HG03280 (cell line): ENCODE measurements at regions not wholly inside any gene's neighbourhood (a gene's known extent, or its start where the extent isn't known, plus 50 kb on each side); places are given as distances from the start of the nearest gene placed in this dataset.
"Not testable (repeated sequence)": the region's sequence is repeated elsewhere in the genome, so short reads cannot be mapped to it uniquely, and the experiment has no call there.

Source experiments
- ATAC-seq: cut with Tn5 transposase; IDR thresholded peaks from one replicate; pipeline ENCODE4 v1.9.1; 2021; ENCODE audit warnings: mild to moderate bottlenecking, moderate library complexity; ENCODE audit not compliant: unreplicated experiment

DNA sequence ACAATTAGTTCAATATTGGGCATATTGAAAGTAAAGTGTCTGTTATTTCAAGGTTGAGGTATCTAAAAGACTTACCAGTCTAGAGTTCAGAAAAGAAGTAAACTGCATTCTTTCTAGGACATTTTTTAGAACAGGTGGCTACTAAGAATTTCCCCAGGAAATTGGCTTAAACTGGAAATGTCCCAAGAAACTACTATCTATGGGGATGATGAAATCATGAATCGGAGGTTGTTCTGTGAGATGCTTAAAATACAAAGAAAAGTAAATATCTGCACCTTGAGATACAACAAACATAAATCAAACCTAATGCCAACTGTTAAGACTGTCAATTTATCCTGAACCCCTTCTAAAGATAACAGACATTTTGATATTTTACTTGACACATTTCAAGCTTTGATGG lies 226.5 kb upstream of the NREP start:
- ATAC-seq = no peak

DNA sequence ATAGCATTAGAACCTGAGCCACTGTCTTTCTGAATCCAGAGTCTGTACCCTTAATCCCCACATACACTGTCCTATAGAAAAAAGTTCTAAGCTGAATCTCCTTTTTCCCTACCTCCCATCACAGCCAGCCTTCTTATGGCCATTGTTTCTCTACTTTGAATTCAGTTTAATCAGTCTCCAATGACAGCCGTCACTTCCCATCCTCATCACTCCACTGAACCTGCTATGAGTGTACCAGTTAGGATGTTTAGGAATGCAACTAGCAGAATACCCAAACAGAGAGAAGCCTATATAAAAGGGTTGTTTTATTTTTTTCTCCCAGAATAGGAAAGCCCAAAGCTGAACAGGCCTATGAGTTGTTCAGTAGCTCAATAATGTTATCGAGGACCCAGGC lies 220.4 kb upstream of the NREP start:
- ATAC-seq = no peak

DNA sequence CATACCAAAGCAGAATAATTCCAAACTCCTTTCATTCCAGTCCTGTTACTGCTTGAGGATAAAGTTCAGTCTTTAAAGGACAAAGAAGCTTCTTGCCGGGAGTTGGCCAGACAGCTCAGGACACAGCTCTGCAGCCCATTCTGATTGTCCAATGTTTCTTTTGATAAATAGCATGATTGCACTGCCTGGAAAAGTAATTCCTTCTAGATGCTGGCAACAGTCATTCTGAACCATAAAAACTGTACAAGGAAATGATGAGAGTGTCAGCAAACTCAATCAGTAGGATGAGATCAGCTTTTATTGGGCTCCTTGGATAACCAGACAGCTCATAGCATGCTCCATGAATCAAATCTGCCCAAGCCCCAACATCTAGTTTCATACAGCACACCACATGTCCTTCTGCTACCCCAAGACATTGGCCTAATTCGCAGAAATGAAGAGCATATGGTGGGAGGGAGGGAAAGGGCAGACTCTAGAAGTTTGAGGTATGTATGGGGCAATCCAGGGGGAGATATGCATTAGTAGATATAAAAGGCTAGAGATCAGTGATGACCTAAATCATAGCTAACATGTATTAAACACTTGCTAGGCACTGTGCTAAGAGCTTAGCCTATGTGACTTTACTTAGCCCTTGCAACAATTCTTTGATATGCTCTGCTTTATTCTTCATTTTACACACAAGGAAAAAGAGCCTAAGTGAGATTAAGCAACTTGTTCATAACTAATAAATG lies 219.9 kb upstream of the NREP start:
- ATAC-seq = no peak

DNA sequence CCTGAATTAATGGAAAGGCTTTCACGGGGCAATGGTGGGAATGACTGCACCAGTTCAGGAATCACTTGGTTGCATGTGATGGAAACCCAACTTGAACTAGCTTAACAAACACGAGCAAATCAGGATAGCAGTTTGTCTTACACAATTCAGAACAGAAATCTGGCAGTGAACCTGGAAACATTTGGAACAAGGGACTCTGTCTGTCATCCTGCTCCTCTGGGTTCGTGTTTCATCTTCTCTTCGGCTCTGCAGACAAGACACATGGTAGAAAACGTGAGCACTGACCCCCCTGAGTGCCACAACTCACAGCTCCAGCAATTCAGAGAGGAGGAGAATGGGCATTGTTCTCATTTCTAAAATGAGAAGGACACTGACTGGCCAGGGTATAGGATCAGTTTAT lies 218.1 kb upstream of the NREP start:
- no peak for ATAC-seq

DNA sequence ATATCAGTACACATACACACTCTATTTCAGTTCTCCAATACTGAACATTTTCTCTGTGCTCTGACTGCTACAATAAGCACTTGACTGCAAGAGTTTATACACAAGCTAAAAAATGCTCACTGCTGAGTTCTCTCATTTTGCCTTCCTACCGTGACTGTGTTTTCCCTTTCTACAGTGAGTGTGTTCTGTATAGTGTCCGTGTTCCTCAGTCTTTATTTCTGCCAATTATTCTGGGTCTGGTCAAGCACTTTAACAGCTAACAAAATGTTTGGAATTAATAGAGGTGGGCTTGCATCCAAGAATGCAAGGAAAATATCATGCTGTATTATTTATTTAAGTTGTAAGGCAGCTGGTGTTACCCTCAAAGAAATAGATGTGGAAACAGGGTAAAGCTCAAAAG lies 217.0 kb upstream of the NREP start:
- ATAC-seq = no peak

DNA sequence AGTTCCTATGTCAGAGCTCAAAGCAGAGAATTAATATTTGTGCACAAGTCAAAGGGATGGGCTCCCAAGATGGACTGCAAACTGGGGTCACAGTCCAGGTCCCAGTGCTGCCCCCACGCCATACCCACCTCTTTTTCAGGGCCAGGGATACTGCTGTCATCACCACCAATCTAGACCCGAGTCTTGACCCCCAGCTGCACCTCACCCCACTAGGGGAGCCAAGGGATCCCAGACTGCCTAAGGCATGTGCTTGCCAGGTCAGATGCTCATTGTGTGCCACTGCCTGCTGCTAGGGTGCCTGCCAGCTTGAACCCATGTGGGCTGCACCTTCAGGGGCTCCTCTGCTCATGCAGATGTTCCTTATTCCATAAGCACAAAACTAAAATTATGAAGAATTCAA lies 215.6 kb upstream of the NREP start:
- no peak for ATAC-seq

DNA sequence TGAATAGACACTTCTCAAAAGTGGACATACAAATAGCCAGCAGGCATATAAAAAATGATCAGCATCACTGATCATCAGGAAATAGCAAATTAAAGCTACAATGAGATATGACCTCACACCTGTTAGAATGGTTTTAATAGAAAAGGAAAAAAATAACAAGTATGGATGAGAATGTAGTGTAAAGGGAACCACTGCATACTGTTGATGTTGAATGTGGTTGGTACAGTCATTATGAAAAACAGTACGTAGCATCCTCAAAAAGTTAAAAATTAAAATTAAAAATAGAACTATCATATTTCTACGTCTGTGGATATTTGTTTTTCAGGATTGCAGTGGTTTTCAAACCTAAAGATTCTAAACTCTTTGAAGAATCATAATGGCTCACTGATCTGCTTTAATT lies 215.1 kb upstream of the NREP start:
- no peak for ATAC-seq

DNA sequence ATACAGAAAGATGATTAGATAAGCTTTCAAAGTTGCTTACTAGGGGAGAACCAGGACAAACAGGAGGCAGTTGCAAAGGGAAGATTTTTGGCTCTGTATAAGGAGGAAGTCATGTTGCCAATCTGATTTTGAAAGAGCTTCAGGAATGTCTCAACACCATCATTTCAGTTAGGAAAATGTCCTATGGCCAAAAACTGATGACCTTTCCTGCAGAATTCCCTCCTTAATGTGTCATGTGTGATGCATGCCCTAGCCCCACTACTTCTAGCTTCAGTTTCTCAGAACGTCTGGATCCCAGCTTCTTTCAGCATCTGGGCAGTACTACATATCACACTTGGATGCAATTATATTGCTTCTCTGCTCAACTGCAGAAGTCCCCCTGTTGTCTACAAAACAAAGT lies 211.5 kb upstream of the NREP start:
- ATAC-seq = no peak

DNA sequence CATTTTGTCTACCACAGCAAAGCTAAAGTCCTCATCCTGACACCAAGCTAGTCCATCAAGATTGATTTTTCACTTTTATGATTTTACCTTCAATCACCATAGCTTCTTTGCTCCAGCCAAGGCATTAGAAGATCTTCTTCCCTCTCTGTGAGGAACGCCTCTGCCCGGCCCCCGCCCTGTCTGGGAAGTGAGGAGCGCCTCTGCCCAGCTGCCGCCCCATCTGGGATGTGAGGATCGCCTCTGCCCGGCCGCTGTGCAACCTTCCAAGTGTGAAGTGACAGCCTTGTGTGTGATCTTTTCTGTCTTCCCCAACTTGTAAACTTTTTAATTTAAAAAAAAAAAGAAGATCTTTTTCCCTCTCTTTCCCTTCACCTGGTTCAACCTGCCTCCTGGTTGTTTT lies 210.5 kb upstream of the NREP start:
- no peak for ATAC-seq

DNA sequence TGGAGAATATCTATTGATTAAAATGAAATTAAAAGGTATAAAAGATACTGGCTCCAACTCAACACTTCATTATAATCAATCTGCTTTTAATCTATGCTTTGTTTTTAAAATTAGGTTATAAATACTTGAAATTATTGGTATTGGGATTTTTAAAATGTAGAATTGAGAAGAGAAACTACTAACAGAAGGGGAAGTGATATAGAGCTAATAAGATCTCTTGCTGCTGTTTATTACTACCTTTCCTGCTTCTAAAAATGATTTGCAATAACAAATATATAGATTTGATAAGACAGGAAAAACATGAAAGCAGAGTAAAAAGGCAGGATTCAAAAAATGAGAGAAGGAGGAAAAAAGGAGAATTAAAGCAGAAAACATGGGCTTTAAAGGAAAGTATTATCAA lies 209.3 kb upstream of the NREP start:
- ATAC-seq = no peak

DNA sequence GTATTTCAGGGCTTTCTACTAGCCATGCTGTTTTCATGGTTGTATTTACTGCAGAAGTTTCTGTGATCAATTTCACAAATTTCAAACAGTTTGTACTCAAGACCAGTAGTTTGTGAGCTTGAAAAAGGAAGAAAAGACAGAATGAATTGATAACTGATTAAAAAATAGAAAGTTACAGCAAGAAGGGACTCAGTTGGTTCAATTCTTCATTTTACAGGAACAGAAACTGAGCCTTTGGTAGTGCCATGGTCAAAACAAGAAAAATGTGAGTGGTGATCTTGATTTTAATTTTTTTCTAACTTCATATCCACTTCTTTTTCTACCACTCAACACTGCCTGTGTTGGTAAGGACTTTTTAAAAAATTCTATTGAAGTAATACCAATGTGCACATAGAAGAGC lies 206.6 kb upstream of the NREP start:
- no peak for ATAC-seq

DNA sequence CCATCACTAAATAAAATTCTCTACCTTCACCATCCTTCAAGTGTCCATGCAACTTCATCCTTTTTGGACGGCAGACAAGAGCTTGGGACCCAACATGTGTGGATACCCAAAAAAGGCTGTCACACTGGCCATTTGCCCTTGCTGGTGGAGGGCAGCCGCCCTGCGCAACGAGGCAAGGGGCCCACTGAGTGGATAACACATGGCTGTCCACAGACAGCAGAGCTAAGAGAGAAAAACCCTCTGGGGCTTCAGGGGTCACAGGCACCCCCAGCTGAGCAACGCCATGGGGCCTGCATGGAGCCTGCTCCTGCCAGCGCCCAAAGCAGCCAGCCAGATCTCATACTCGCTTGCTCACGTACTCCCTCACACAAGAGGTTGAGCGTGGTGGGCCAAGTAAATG lies 205.9 kb upstream of the NREP start:
- no peak for ATAC-seq

DNA sequence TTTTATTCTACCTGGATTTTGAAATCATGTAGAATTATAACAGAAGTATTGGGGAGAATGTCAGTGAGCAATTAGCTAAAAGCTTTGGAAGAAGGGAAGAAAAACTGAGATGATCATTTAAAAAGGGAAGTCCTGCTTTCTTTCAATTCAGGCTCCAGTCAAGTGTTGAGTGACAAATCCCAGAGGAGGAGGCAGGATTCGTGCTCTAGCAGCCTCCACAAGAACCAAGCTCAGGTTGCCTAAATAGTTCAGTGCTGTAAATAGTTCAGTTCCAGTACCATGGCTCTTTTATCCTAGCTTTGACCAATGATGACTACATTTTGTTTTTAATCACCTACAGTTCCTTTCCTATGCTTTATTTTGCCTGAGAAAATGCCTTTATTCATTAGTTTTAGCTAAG lies 204.9 kb upstream of the NREP start:
- no peak for ATAC-seq

DNA sequence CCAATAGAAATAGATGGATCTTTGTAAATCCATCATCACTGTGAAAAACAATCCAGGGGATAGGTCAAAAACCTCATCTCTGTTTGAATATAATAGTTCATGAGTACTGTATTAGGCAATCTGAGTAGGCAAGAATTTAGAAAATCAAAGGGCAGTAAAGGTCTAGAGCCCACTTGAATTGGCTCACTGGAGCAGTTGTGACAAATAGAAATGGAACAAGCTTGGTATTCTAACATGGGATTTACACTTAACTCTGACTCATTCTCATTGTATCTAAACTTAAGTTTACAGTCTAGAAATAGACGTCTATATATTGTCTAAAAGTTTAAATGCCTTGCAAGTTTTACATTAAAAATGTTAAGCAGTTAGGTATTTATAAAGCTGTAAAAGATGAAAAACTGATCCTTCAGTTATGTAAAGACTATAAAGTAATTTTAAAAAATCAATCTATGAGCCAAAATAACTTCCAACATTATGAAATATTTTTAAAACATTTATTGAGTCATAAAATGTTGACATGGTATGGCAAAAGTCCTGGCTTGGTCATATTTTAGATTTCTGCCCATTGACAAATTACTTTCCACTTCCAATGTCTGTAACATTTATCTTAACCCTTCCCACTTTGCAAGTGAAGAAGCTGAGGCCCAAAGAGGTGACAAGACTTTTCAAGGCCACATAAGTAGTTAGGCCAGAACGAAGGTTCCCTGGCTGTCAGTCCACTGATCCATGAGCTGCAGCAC lies 203.7 kb upstream of the NREP start:
- no peak for ATAC-seq

DNA sequence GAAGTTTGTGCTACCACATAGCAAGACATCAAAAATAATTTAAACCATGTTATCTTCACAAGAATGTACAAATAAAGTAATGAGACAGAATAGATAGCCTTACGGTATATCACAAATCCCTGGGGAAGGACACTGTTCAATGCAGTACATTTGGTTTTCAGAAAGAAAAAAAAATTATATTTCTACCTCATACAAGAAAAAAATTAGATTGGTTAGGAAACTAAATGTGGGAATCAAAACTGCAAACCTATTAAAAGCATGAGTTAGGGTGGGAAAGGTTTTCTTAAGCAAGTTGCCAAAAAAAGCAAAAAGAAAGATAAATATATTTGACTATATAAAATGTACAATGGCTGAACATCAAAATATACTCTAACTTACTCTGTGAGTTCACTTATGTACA lies 201.9 kb upstream of the NREP start:
- no peak for ATAC-seq

DNA sequence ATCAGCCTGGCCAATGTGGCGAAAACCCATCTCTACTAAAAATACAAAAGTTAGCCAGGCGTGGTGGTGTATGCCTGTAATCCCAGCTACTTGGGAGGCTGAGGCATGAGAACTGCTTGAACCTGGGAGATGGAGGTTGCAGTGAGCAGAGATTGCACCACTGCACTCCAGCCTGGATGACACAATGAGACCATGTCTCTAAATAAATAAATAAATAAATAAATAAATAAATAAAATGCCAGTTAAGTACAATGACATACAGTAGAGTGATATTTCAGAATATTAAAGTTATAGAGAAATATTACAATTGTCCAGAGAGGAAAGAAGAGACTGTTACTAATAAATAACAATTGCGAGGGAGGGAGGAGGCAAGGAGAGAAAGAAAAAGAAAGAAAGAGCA lies 199.8 kb upstream of the NREP start:
- not testable (repeated sequence) for ATAC-seq

DNA sequence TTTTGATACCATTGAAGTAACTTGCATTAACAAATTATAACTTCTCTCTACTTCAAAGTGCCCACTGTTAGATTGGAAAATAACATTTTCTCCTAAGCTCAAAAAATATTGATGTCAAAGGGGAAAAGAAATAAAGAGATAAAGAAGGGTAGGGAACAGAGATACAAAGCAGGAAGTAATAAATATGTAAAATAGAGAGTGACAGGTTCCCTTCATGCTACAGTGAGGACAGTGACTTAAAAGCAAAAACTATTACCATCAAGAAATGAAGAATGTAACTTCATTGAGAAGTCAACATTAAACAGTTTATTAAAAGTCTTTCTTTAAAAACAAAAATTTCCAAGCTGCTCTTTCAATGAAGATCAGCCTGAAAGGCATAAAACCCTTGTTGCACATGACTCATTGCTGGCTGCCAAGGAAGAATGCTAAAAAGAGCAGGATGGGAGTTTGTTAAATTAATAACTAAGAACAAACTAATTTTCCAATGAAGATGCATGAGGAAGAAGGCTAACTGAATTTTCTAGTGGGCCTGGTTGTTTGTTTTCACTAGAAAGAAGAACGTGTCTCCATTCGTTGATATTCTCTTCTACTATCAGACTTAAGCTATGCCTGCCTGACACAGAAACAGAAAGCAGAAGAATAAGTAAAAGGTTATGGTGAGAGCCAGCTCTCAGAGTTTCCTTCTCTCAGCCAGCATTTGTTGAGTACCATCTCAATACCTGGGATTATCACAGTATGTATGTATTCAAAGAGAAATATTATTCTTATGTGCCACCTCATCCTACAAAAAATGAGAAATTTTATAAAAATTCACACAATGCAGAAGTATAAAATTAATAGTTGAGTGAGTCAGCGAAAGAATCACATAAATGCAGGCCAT lies 197.8 kb upstream of the NREP start:
- peak; percentile 86 for ATAC-seq

DNA sequence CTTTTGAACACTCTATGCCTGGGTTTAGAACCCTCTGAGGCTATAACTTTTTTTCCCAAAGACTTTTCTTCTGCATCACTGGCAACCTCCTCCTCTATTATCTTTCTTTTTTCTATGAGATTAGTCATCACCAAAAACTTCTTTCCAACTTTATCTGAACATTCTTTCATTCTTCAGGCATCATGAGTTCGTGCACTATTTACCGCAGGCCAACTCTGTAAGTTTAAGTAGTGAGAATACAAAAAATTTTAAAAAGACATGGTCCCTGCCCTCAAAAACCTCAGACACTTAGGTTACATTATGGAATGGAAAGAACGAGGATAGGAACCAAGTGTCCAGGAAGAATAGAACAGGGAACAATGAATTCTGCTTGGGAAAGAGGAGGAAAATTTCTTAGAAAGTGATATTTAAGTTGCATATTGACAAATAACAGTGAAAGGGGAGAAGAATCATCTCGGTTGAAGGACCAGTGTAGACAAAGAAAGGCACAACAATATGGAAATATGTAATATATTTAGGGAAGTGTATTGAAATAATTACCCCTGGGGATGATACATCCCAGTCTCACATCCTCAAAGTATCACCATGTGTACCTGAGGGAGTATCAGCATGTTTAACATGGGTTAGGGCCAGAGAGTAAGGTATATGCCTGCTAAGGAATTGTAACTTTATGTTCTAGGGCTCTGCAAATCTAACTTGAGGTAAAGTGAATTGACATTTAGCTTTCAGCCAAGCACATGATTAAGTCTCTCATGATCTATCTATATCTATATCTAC lies 196.5 kb upstream of the NREP start:
- no peak for ATAC-seq

DNA sequence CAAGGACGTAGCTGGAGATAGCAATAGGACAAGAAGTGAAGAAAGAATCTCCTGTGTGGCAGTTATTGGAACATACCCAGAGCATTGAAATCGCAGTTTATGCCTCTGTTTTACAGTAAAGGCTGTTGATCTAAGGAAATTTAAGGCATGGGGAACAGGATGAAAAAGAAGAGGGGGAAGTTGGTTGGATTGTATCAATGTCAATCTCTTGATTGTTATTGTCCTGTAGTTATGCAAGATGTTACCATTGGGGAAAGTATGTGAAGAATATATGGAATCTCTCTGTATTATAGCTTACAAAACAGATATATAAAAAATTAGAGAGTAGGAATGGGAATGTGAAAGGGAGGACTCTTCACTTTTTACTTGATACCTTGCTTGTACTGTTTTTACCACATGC lies 195.6 kb upstream of the NREP start:
- ATAC-seq = no peak

DNA sequence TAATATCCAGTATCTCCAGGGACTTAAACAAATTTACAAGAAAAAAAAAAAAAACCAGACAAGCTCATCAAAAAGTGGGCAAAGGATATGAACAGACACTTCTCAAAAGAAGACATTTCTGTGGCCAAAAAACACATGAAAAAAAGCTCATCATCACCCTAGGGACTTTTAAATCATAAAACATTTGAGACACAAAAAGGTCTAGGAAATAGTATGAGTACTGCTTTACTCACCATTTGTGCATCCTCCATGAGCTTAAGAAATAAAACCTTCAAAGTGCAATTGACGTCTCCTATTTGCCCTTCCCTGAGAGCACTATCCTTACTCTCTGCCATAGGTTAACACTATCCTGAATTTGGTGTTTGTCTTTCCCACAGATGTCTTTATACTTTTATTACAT lies 193.7 kb upstream of the NREP start:
- no peak for ATAC-seq
